Forelimb muscle (tissue), 1 donor: ENCODE measurements at regions not wholly inside any gene's neighbourhood (a gene's known extent, or its start where the extent isn't known, plus 50 kb on each side); places are given as distances from the start of the nearest gene placed in this dataset.
A peak's percentile ranks its signal among the peaks of the same experiment; 100 is the strongest.
"Not testable (repeated sequence)": the region's sequence is repeated elsewhere in the genome, so short reads cannot be mapped to it uniquely, and the experiment has no call there.

Experiments
- DNase-seq: peaks from one replicate; pipeline ENCODE4 v3.0.0-alpha.2; 2013; ENCODE audit warnings: low read depth

GRCh38 chr7:81887098-81888090, 117.5 kb upstream of the HGF start:
- DNase-seq: no peak

GRCh38 chr7:81886211-81886764, 116.4 kb upstream of the HGF start:
- no peak for DNase-seq

GRCh38 chr7:81884817-81885216, 115.0 kb upstream of the HGF start:
- no peak for DNase-seq

- no peak for DNase-seq
Observed at GRCh38 chr7:81883801-81884393, 114.0 kb upstream of the HGF start.

GRCh38 chr7:81882086-81882485, 112.2 kb upstream of the HGF start:
- no peak for DNase-seq

GRCh38 chr7:81877890-81878289, 108.0 kb upstream of the HGF start:
- DNase-seq: no peak

- DNase-seq: no peak
Observed at GRCh38 chr7:81873559-81873958, 103.7 kb upstream of the HGF start.

- DNase-seq: no peak
Observed at GRCh38 chr7:81871606-81872265, 101.9 kb upstream of the HGF start.

GRCh38 chr7:81870608-81871007, 100.8 kb upstream of the HGF start:
- DNase-seq: no peak

GRCh38 chr7:81869670-81870069, 99.8 kb upstream of the HGF start:
- no peak for DNase-seq

GRCh38 chr7:81865754-81866153, 95.9 kb upstream of the HGF start:
- no peak for DNase-seq

GRCh38 chr7:81859433-81859832, 89.6 kb upstream of the HGF start:
- no peak for DNase-seq

- not testable (repeated sequence) for DNase-seq
Observed at GRCh38 chr7:81858820-81859219, 89.0 kb upstream of the HGF start.

GRCh38 chr7:81857385-81857784, 87.5 kb upstream of the HGF start:
- DNase-seq: no peak

GRCh38 chr7:81854518-81854917, 84.7 kb upstream of the HGF start:
- DNase-seq: no peak

- DNase-seq: no peak
Observed at GRCh38 chr7:81852701-81853100, 82.9 kb upstream of the HGF start.

- no peak for DNase-seq
Observed at GRCh38 chr7:81851413-81851812, 81.6 kb upstream of the HGF start.

GRCh38 chr7:81846398-81846797, 76.6 kb upstream of the HGF start:
- peak; percentile 39 for DNase-seq

- DNase-seq: peak; percentile 4
Observed at GRCh38 chr7:81845744-81846241, 75.9 kb upstream of the HGF start.

- not testable (repeated sequence) for DNase-seq
Observed at GRCh38 chr7:81843657-81844056, 73.8 kb upstream of the HGF start.

GRCh38 chr7:81842361-81842760, 72.5 kb upstream of the HGF start:
- no peak for DNase-seq
